GM12872 (cell line): ENCODE measurements at regions not wholly inside any gene's neighbourhood (a gene's known extent, or its start where the extent isn't known, plus 50 kb on each side); places are given as distances from the start of the nearest gene placed in this dataset.

Experiments used
- TF ChIP-seq, protein P1 (sequence below): IDR thresholded peaks from 3 replicates; pipeline ENCODE4 v1.5.1; 2011; ENCODE audit warnings: low read depth, mild to moderate bottlenecking, low read length, moderate library complexity; ENCODE audit not compliant: insufficient read depth

DNA sequence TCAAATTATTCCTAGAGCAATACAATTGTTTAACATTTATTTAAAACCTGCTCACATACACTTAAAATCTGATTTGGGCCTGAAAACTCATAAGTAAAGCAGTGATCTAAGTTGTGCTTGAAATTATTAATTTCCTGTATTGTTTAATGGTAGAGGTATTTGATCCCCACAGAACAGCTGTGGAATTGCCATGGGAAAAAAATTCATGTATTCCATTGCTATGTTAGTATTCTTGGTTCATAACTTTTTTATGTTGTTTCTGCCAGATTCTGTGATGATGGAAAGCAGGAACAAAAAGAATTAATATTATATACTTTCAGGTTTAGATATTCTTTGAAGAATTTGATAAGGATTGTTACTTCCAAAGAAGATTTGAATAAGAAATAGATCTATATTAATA is 831.5 kb upstream of the NR2F2 start:
- TF ChIP-seq, protein P1, sequence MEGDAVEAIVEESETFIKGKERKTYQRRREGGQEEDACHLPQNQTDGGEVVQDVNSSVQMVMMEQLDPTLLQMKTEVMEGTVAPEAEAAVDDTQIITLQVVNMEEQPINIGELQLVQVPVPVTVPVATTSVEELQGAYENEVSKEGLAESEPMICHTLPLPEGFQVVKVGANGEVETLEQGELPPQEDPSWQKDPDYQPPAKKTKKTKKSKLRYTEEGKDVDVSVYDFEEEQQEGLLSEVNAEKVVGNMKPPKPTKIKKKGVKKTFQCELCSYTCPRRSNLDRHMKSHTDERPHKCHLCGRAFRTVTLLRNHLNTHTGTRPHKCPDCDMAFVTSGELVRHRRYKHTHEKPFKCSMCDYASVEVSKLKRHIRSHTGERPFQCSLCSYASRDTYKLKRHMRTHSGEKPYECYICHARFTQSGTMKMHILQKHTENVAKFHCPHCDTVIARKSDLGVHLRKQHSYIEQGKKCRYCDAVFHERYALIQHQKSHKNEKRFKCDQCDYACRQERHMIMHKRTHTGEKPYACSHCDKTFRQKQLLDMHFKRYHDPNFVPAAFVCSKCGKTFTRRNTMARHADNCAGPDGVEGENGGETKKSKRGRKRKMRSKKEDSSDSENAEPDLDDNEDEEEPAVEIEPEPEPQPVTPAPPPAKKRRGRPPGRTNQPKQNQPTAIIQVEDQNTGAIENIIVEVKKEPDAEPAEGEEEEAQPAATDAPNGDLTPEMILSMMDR, result no peak

DNA sequence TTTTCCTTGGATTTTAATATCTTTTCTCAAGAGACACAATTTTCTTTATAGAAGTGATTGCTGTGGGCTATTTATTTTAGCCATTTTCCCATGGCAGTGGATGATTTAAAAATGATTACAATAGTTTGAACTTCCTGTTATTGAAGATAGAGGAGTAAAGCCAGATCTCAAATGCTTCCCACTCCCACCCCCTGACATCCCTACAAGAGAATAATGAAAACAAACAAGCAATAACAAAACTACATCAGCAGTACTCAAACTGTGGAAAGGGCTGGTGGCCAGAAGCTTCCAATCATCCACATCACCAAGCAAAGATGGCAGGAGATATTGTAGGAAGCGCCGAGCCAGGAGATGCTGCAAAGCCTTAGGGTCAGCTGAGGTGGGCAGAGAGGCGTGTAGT is 831.1 kb upstream of the NR2F2 start:
- TF ChIP-seq, protein P1, result no peak

DNA sequence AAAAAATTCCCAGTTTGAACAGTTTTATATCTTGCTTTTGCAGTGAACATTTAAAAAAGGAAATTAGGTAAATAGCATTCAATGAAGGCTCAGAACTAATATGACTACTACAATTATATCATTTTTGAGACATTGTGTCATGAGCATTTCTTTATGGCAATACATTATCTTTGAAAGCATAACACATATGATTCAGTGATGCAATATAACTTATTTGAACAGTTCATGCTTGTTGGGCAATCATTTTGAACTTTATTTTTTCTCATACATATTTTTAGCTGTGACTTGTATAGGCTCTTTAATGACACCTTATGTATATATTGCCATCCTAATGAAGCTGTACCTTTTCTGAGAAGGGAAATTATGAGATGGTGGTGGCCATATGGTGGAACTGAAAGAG is 828.6 kb upstream of the NR2F2 start:
- TF ChIP-seq, protein P1, result no peak

DNA sequence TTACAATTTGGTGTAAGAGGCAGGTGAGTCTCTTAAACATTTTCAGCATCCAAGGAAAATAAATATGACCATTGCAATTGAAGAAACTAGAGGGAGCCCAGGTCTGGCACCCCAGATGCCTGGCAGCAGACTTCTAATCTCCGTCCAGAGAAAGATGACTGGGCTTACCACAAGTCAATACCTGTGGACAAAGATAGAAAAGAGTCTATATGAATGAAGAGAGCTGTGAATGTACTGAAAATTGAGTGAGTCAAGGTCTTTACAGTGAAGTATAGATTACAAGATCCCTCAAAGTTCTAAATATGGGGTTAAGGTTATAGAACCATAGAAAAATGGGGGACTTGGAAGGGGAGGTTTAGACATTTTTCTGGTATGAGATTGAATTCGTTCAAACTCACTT is 827.4 kb upstream of the NR2F2 start:
- TF ChIP-seq, protein P1, result no peak

DNA sequence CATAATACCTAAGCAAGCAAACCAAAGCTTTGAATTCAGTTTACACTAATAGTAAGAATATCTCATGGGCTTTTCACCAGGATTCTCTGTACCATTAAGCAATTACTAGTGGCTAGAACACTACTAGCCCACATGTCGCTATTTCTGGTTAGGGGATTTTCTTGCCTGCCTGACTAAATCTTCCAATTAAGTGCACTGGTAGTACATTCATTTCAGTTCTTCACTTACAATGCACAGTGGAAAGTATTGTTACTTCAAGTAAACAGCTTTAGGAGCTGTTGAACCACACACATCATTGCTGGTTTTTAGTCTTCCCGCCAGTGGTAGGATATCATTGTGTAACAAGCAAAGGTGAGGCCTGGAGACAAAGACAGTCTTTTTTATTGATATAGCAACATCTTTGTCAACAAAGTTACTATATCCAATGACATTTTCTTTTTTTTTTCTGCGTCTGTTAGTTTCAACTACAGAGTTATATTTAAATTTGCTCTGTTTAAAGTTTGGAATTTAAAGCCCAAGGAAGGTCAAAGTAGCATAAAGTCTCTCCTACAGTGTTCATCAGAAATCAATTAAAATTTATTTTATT is 826.8 kb upstream of the NR2F2 start:
- TF ChIP-seq, protein P1, result no peak

DNA sequence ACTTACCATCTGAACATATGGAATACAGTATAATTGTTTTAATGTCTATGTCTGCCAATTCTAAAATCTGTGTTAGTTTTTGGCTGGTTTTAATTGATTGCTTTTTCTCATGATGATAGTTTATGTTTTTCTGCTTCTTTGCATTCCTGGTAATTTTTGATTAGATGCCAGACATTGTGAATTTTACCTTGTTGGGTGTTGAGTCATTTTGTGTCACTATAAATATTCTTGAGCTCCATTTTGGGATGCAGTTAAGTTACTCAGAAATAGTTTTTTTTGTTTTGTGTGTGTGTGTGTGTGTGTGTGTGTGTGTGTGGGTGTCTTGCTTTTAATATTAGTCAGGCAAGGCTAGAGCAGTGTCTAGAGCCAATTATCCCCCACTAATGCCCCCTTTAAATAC is 818.8 kb upstream of the NR2F2 start:
- TF ChIP-seq, protein P1, result no peak

DNA sequence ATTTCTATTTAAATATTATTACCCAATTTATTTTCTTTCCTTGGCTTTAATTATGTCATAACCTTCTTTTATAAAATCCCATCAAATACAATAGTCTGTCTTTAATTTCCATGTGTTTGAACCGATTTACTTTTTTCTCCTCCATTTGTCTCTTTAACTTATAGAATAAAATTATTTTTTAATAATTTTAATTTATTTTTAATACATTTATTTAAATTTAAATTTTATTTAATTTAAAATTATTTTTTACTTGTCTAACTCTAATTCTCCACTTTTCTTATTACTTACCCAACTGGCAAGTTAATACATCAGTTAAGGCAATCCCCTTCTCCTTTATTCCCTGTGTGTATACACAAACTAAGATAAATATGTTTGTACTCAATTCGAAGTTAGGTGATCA is 817.6 kb upstream of the NR2F2 start:
- TF ChIP-seq, protein P1, result no peak
